LNCaP clone FGC (cell line): ENCODE measurements at regions not wholly inside any gene's neighbourhood (a gene's known extent, or its start where the extent isn't known, plus 50 kb on each side); places are given as distances from the start of the nearest gene placed in this dataset.
A peak's percentile ranks its signal among the peaks of the same experiment; 100 is the strongest.

ENCODE experiments used
- DNase-seq: peaks from one replicate; pipeline ENCODE4 v3.0.0-alpha.2; 2011; ENCODE audit warnings: low read depth
- H3K4me3 ChIP-seq: 2 replicates; pipeline ENCODE4 v1.5.1; 2011; ENCODE audit warnings: mild to moderate bottlenecking, low read depth, low read length, control low read depth
- CTCF ChIP-seq: IDR thresholded peaks from 2 replicates; pipeline ENCODE4 v1.5.1; 2012; ENCODE audit warnings: mild to moderate bottlenecking; ENCODE audit not compliant: control insufficient read depth, insufficient read depth; ENCODE audit errors: extremely low read depth

GRCh38 chr14:53896726-53897125, 59.9 kb downstream of the BMP4 start:
- no peak for TF ChIP-seq CTCF
- no peak for DNase-seq
- H3K4me3 ChIP-seq, result no peak overlapping the region

- no peak overlapping the region for H3K4me3 ChIP-seq
- DNase-seq, result no peak
- no peak for TF ChIP-seq CTCF
These were observed 62.2 kb downstream of the BMP4 start for GRCh38 chr14:53894456-53894855.

DNA sequence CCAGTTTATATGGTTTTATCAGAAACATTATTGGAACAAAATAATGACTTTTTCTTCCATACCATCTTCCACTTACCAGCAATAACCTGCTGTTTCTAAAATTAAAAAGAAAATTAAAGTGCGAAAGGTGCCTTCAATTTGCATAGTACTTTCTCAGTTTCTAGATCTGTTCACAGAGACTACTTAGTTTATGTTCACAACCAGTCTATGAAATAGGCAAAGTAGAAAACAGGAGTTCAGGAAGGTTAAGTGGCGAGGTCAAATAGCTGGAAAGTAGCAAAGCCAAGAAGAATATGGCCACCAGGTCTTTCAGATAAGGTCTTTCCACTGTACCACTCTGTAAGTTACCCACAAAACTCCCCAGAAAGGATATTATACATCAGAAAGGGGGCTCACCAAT, 63.3 kb downstream of the BMP4 start:
- no peak for DNase-seq
- no peak for TF ChIP-seq CTCF
- H3K4me3 ChIP-seq, result no peak overlapping the region

DNA sequence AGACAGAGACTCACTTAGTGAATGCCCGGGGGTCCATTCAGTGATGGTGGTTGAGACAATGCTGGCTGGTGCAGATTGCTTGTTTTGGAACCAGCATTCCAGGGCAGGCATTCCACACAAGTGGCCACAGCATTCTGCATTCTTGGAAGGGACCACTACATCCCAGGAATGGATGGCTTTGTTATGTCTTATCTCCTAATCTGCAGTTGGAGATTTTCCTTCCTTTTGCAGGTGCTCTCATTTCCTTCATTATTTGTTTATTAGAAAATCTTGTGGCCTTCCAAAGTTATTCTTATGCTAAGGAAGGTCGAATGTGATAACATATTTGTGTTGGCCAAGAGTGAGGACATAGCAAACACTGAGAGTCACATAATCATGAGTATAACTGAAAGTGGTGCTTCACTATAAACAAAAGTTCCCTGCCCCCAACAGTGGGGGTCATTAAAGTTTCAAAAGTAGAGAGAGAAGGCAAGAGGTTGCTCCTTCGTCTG, 66.0 kb downstream of the BMP4 start:
- TF ChIP-seq CTCF, result no peak

GRCh38 chr14:53888535-53889386, 67.9 kb downstream of the BMP4 start:
- H3K4me3 ChIP-seq, result no peak overlapping the region
- no peak for TF ChIP-seq CTCF
- DNase-seq, result no peak

More for the DNA sequence above, 66.0 kb downstream of the BMP4 start:
- DNase-seq, result peak; percentile 1
- H3K4me3 ChIP-seq, result no peak overlapping the region

- TF ChIP-seq CTCF, result no peak
- no peak for DNase-seq
- no peak overlapping the region for H3K4me3 ChIP-seq
These were observed 71.4 kb downstream of the BMP4 start for GRCh38 chr14:53885136-53885640.

GRCh38 chr14:53884601-53885000, 72.0 kb downstream of the BMP4 start:
- no peak for DNase-seq
- no peak for TF ChIP-seq CTCF
- no peak overlapping the region for H3K4me3 ChIP-seq
